ENCODE measurements at regions not wholly inside any gene's neighbourhood (a gene's known extent, or its start where the extent isn't known, plus 50 kb on each side); places are given as distances from the start of the nearest gene placed in this dataset.

DNA sequence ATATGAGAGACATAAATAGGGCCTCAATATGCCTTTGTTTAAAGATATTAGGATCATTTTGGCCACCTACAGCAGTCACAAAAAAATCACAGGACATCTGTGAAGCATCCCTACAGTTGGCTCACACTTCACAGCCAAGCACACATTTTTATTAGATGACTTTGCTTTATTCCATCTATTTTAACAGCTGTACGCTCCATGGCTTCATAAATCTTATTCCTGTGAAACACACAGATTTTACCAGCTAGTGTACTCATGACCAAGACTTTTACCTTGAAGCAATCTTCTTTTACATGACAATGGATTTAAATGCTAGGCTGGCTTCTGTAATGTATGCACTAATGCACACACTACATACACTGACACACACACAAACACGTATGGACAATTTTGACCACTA lies 254.8 kb upstream of the PITRM1 start:
- Histone ChIP-seq H3K27ac (peak overlapping the region; percentile 66 to 81 (median 74)), H3K9me3 (no peaks in the 10 kb centered on the region), H3K27me3 (no peaks in the 10 kb centered on the region), H3K4me1 (peaks cover 11 to 63% (median 39%) of the 10 kb centered on the region in 4 donors), H3K4me3 (no peak overlapping the region), H3K36me3 (no peaks in the 10 kb centered on the region)
- DNase-seq, result no peak
- intact Hi-C loops (cut with DNase I; ENCODE audit: low total_unique reads) (no loop called here), in situ Hi-C loops (cut with MboI; ENCODE audit: low pct_ligation_motif_present in 1 of 4, low pct_unique_long_range_greater_than_20kb in 1 of 4, low sequenced_read_pairs in 3 of 4) (no loop called here)
- 87 to 90% methylated on average over 2 of the region's 2 CpGs for WGBS, 2 donors (ENCODE audit: low coverage in 1 of 2)
- TF ChIP-seq POLR2A (IDR thresholded peaks at IDR 0.05) (no peak), POLR2AphosphoS5 (IDR thresholded peaks at IDR 0.05) (no peak)

DNA sequence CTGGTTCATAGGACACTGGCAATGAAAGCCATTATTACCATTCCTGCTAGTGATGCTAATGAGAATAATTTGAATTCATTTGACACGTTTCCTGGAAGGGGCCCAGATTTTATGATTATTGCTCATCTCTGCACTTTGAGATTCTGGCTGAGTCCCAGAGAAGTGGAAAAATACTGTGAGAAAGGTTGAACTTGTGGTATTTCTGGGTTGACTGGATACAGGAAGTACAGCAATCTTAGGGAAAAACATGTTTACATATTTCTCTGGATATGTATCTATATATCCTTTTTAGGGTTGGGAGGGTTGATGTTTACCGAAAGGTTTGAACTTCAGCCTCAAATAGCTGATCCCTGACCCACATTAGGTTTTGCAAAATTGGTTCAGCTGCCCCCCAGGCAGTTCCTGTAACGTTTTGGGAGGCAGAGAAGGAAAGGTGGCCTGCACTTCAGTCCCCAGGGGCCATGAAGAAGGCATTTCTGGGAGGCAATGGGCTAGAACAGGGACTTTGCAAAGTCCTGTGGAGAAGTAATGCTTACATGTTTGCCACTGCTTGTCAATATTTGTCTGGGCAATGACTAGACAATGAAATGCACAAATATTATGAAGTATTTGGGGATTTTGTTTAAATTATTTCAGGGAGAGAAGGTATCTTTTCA lies 253.7 kb upstream of the PITRM1 start:
- TF ChIP-seq CTCF (IDR thresholded peaks at IDR 0.05), result no peak
- TF ChIP-seq POLR2AphosphoS5 (IDR thresholded peaks at IDR 0.05), result peak in 1 of 3 donors; percentile 54
- DNase-seq, result peak; percentile 26
- in situ Hi-C loops (cut with MboI; ENCODE audit: low pct_ligation_motif_present in 1 of 4, low pct_unique_long_range_greater_than_20kb in 1 of 4, low sequenced_read_pairs in 3 of 4), result no loop called here
- H3K36me3 ChIP-seq, result no peaks in the 10 kb centered on the region
- H3K4me1 ChIP-seq, result peaks cover 11 to 63% (median 39%) of the 10 kb centered on the region in 4 donors
- H3K4me3 ChIP-seq, result no peak overlapping the region
- H3K27me3 ChIP-seq, result no peaks in the 10 kb centered on the region
- no peaks in the 10 kb centered on the region for H3K9me3 ChIP-seq
- H3K27ac ChIP-seq, result peak overlapping the region; percentile 66 to 81 (median 74)
- WGBS, 2 donors (ENCODE audit: low coverage in 1 of 2), result 21 to 26% methylated on average over 2 to 3 of the region's 3 CpGs
- intact Hi-C loops (cut with DNase I; ENCODE audit: low total_unique reads), result no loop called here

- 72 to 92% methylated on average over 2 to 6 of the region's 6 CpGs for WGBS, 2 donors (ENCODE audit: low coverage in 1 of 2)
- peaks cover 11 to 63% (median 39%) of the 10 kb centered on the region in 4 donors for H3K4me1 ChIP-seq
- no peaks in the 10 kb centered on the region for H3K9me3 ChIP-seq
- no peaks in the 10 kb centered on the region for H3K36me3 ChIP-seq
- peak overlapping the region; percentile 66 to 81 (median 74) for H3K27ac ChIP-seq
- H3K27me3 ChIP-seq, result no peaks in the 10 kb centered on the region
- no peak for TF ChIP-seq EP300 (IDR thresholded peaks at IDR 0.05; ENCODE audit: low read depth)
- no peak for TF ChIP-seq POLR2A (IDR thresholded peaks at IDR 0.05)
- TF ChIP-seq POLR2AphosphoS5 (IDR thresholded peaks at IDR 0.05), result no peak
- no peak for TF ChIP-seq CTCF (IDR thresholded peaks at IDR 0.05)
- H3K4me3 ChIP-seq, result no peak overlapping the region
- no peak for DNase-seq
- intact Hi-C loops (cut with DNase I; ENCODE audit: low total_unique reads), result no loop called here
- in situ Hi-C loops (cut with MboI; ENCODE audit: low pct_ligation_motif_present in 1 of 4, low pct_unique_long_range_greater_than_20kb in 1 of 4, low sequenced_read_pairs in 3 of 4), result no loop called here
Observed at GRCh38 chr10:3425716-3426115, 253.1 kb upstream of the PITRM1 start.

DNA sequence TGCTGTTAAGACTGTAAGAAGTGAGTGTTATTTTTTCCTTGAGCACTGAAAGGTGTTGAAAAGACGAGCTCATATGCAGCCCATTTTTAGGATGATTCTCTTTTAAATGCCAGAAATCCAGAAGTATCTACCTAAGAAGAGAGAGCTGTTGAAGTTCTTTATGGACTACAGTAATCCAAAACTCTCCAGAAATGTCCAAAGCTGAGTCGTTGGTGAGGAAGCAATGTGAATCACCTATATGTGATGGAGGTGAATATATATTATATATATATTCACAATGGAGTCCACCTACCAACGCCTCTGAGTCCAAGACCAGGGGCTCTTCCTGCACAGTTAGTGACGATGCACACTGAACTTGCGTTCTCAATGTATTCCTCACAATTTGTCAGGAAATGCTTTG lies 252.7 kb upstream of the PITRM1 start:
- peaks cover 11 to 63% (median 39%) of the 10 kb centered on the region in 4 donors for H3K4me1 ChIP-seq
- H3K36me3 ChIP-seq, result no peaks in the 10 kb centered on the region
- in situ Hi-C loops (cut with MboI; ENCODE audit: low pct_ligation_motif_present in 1 of 4, low pct_unique_long_range_greater_than_20kb in 1 of 4, low sequenced_read_pairs in 3 of 4), result no loop called here
- no peak for DNase-seq
- TF ChIP-seq EP300 (IDR thresholded peaks at IDR 0.05; ENCODE audit: low read depth) (no peak), CTCF (IDR thresholded peaks at IDR 0.05) (no peak), POLR2AphosphoS5 (IDR thresholded peaks at IDR 0.05) (no peak), POLR2A (IDR thresholded peaks at IDR 0.05) (no peak)
- intact Hi-C loops (cut with DNase I; ENCODE audit: low total_unique reads), result no loop called here
- H3K9me3 ChIP-seq, result no peaks in the 10 kb centered on the region
- WGBS, 2 donors (ENCODE audit: low coverage in 1 of 2), result 78 to 86% methylated on average over 1 to 5 of the region's 5 CpGs
- peak overlapping the region in 3 of 4 donors; percentile 72 to 81 (median 76) for H3K27ac ChIP-seq
- no peak overlapping the region for H3K4me3 ChIP-seq
- H3K27me3 ChIP-seq, result no peaks in the 10 kb centered on the region

Measured in transverse colon (tissue), 4 donors.